ENCODE measurements at regions not wholly inside any gene's neighbourhood (a gene's known extent, or its start where the extent isn't known, plus 50 kb on each side); places are given as distances from the start of the nearest gene placed in this dataset.

DNA sequence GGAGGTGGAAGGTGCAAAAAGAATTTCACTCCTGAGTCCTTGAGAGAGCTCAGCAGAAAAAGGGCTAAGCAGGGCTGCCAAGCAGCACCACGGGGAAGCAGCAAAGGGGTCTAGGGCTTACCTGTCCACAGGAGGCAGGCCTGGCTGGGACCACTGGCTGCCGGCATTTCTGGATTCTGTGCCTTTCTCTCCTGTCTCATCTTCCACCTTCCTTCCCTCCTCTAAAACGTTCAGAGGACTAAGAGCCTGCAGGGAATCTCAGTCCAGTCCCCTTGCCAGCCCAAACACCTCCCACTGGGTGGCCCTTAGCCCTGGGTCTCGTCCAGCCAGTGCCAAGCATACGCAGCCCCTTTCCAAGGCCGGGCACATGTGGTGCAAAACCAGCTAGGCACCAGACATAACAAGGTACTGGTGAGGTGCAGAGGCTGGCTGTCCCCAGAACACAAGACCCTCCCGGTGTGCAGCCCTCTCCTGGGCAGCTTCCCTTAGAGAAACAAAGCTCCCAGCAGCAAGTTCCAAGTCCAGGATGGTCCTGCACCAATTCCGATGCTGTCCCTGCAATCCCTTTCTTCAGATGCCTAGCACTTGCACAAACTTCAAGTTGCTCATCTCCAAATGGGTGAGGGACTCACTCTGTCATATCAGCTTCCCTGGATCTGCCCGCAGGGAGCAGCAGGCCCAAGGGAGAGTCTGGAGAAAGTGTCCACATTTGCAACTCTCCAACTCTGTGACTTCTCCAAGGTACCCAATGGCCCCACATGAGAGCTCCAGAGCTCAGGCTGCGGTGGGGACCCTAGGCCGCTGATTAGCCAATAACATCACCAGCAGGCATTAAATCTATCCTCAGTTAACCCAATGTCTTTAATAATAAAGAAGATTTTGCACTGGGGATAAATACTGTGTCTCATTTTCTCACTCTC is 126.3 kb downstream of the C5orf15 start:
- POLR2A ChIA-PET (ENCODE audit: partially characterized antibody) = no interaction called here
- Histone ChIP-seq H2BK12ac (ENCODE audit: low read depth, low read length) (no peak overlapping the region), H3K79me2 (ENCODE audit: control insufficient read depth in 1 of 2, insufficient read depth in 2 of 2, low read length in 2 of 2) (no peaks in the 10 kb centered on the region), H3K4me2 (ENCODE audit: insufficient read depth in 1 of 2, low read depth in 2 of 2, low read length in 2 of 2) (no peak overlapping the region), H3K14ac (ENCODE audit: insufficient read length) (no peak overlapping the region), H4K20me1 (replicated peaks in 1 of 2; ENCODE audit: control insufficient read depth in 1 of 2, insufficient read depth in 2 of 2, low read length in 2 of 2) (no peaks in the 10 kb centered on the region), H3K9me3 (ENCODE audit: insufficient read depth in 2 of 2, low read depth in 1 of 2, low read length in 1 of 2) (no peaks in the 10 kb centered on the region), H3K4me3 (ENCODE audit: extremely low read depth in 1 of 4, insufficient read depth in 2 of 4, low read depth in 3 of 4, low read length in 4 of 4) (no peak overlapping the region), H3K23me2 (ENCODE audit: low read depth, low read length) (no peaks in the 10 kb centered on the region), H3K36me3 (ENCODE audit: control insufficient read depth in 2 of 4, insufficient read depth in 4 of 4, low read length in 3 of 4) (no peaks in the 10 kb centered on the region), H2BK120ac (replicated peaks; ENCODE audit: low read depth, low read length) (no peak overlapping the region), H3K27ac (ENCODE audit: low read depth, low read length) (no peak overlapping the region), H4K8ac (ENCODE audit: extremely low read depth, insufficient read depth, low read length) (no peak overlapping the region), H2BK20ac (ENCODE audit: low read length) (no peak overlapping the region), H2AK5ac (ENCODE audit: low read depth, low read length) (no peak overlapping the region), H4K91ac (replicated peaks; ENCODE audit: insufficient read length, low read length) (no peak overlapping the region), H3K27me3 (replicated peaks in 1 of 4; ENCODE audit: control insufficient read depth in 3 of 4, extremely low read depth in 1 of 4, insufficient read depth in 3 of 4, low read length in 3 of 4) (no peaks in the 10 kb centered on the region), H2BK5ac (ENCODE audit: low read depth, low read length) (no peak overlapping the region), H3K18ac (ENCODE audit: extremely low read depth, low read length) (no peak overlapping the region), H3K4me1 (replicated peaks in 1 of 4; ENCODE audit: control insufficient read depth in 3 of 4, insufficient read depth in 4 of 4, low read length in 3 of 4) (no peaks in the 10 kb centered on the region), H3K56ac (replicated peaks; ENCODE audit: insufficient read length, low read depth, low read length) (no peak overlapping the region), H2AFZ (ENCODE audit: low read length) (no peak overlapping the region), H3K79me1 (ENCODE audit: low read depth, low read length) (no peaks in the 10 kb centered on the region), H4K5ac (ENCODE audit: insufficient read length, low read depth, low read length) (no peak overlapping the region), H3K4ac (replicated peaks; ENCODE audit: insufficient read length, low read depth, low read length) (no peak overlapping the region), H3K23ac (ENCODE audit: insufficient read length) (no peak overlapping the region), H2BK15ac (ENCODE audit: low read length) (no peak overlapping the region), H3K9ac (replicated peaks in 1 of 4; ENCODE audit: extremely low read depth in 1 of 4, low read depth in 3 of 4, low read length in 3 of 4) (no peak overlapping the region)
- WGBS, 2 experiments (ENCODE audit: extremely low coverage in 1 of 2, insufficient coverage in 1 of 2, insufficient read length in 1 of 2, insufficient replicate concordance in 2 of 2, low coverage in 1 of 2, low lambda C conversion rate in 2 of 2, missing lambda C conversion rate in 1 of 2) = 88% methylated on average over 11 of the region's 11 CpGs; no CpG with 5 or more reads in 1 of the 2 experiments
- FAIRE-seq (no peak), DNase-seq (ENCODE audit: low read depth in 1 of 2, low spot score in 2 of 2) (no peak)
- CTCF ChIA-PET (ENCODE audit: partially characterized antibody) = interaction anchor here (1.0 to 1.9 kb wide), 6 partner anchors 17 to 102 kb away, joined by 3 to 8 read pairs (median 4); no protein-coding TSS in a partner anchor
- no peak for TF ChIP-seq KDM5A (IDR thresholded peaks at IDR 0.05; ENCODE audit: low read length)
- no peak for TF ChIP-seq SIN3A (conservative IDR thresholded peaks at IDR 0.05 in 1 of 2, IDR thresholded peaks at IDR 0.05 in 1 of 2; ENCODE audit: low read depth in 1 of 2, low read length in 2 of 2)
- TF ChIP-seq, protein P1, sequence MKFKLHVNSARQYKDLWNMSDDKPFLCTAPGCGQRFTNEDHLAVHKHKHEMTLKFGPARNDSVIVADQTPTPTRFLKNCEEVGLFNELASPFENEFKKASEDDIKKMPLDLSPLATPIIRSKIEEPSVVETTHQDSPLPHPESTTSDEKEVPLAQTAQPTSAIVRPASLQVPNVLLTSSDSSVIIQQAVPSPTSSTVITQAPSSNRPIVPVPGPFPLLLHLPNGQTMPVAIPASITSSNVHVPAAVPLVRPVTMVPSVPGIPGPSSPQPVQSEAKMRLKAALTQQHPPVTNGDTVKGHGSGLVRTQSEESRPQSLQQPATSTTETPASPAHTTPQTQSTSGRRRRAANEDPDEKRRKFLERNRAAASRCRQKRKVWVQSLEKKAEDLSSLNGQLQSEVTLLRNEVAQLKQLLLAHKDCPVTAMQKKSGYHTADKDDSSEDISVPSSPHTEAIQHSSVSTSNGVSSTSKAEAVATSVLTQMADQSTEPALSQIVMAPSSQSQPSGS (IDR thresholded peaks at IDR 0.05; ENCODE audit: low read length) = no peak
- TF ChIP-seq POLR2A (IDR thresholded peaks at IDR 0.05; ENCODE audit: control extremely low read depth in 1 of 2, low read depth in 2 of 2, low read length in 2 of 2) = no peak
- TF ChIP-seq ZNF274 (IDR thresholded peaks at IDR 0.05; ENCODE audit: borderline replicate concordance, extremely low read depth, low read length) = no peak
- no peak for TF ChIP-seq RAD21 (IDR thresholded peaks at IDR 0.05 in 1 of 2, conservative IDR thresholded peaks at IDR 0.05 in 1 of 2; ENCODE audit: low read depth in 2 of 2, low read length in 2 of 2)
- no peak for TF ChIP-seq CHD2 (IDR thresholded peaks at IDR 0.05; ENCODE audit: low read length)
- no peak for TF ChIP-seq CBX8 (IDR thresholded peaks at IDR 0.05; ENCODE audit: borderline replicate concordance, low read depth, low read length)
